Muscle of arm (tissue), 1 donor: ENCODE measurements at regions not wholly inside any gene's neighbourhood (a gene's known extent, or its start where the extent isn't known, plus 50 kb on each side); places are given as distances from the start of the nearest gene placed in this dataset.
"Not testable (repeated sequence)": the region's sequence is repeated elsewhere in the genome, so short reads cannot be mapped to it uniquely, and the experiment has no call there.

Source experiments
- DNase-seq: peaks from one replicate; pipeline ENCODE4 v3.0.0-alpha.2; 2013

DNA sequence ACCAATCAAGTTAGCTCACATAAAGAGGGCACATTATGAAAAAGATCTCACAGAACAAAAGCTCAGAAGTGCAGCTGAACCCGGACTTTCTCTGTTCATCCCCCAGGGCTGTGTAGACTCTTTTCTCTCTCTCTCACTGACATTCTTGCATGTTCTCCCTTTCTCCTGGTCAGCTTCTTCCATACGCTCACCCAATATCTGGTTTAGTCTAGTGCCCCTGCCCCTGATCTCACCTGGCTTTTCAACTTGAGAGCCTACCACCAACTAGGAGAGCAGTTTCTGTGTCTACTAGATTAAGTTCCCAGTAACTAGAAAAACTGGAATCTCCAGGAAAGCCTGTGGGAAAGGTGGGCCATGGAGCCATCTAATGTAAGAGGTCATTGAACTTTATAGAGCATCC lies 126.9 kb upstream of the GRIK3 start:
- no peak for DNase-seq

GRCh38 chr1:37162059-37162458 lies 127.7 kb upstream of the GRIK3 start:
- no peak for DNase-seq

DNA sequence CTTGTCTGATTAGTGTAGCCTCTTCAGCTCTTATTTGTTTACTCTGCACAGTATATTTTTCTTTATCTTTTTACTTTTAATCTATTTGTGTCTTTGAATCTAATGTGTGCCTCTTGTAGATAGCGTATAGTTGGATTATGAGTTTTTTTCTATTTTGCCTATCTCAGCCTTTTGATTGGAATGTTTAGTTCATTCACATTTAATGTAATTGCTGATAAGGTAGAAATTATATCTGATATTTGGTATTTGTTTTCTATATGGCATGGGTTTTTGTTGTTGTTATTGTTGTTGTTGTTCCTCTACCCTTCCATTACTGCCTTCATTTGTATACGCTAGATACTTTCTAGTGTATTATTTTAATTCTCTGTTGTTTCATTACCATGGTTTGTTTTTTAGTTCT lies 131.7 kb upstream of the GRIK3 start:
- no peak for DNase-seq

DNA sequence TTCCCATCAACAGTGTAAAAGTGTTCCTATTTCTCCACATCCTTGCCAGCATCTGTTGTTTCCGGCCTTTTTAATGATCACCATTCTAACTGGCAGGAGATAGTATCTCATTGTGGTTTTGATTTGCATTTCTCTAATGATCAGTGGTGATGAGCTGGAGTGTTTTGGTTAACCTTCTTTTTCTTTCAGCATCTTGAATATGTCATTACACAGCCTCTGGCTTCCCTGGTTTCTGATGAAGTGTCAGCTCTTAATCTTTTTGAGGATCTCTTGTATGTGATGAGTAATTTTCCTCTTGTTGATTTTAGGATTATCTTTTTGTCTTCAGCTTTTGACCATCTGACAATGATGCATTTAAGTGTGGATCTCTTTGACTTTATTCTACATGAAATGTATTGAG lies 133.2 kb upstream of the GRIK3 start:
- DNase-seq = no peak

- no peak for DNase-seq
Observed at GRCh38 chr1:37169241-37169640, 134.9 kb upstream of the GRIK3 start.

DNA sequence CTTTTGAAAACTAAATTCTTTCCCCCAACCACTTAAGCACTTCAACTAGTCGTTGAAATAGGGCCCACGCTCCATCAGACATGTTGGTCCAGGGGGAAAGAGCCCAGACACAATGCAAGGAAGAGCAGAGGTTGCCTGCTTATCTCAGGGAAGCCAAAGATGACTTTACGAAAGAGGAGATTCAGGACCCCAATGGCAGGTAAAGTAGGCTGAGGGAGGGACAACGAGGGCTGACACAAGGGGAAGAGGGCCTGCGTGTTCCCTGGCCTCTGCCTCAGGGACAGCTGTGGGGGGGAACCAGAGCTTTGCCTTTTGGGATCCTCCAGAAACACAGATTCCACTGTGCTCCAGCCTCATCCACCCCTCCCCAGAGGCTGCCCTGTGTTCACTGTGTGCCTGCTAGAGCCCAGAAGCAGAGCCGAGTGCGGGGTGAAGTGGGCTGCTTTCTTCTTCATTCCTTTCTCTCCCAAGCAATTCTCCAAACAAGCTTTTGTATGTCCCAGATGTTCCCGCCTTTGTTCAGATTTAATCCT lies 135.5 kb upstream of the GRIK3 start:
- no peak for DNase-seq

GRCh38 chr1:37171691-37172090 lies 137.4 kb upstream of the GRIK3 start:
- DNase-seq = no peak

DNA sequence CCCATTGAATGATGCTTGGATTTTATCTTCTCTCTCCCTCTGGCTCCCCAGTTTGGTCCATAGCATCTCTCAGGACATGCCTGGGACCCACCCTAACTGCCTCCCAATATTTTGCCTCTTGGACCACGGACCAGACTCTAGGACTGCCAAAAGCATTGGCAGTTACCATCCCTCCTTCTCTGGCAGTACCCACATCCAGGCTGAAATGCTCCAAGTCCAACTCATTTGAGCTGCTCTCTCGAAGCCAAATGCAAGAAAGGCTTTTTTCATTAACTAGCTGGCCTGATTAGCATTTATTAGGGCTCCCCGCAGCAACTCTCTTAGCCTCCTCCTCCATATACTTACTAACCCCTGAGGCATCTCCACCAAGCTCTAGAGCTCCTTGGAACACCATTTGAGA lies 140.0 kb upstream of the GRIK3 start:
- DNase-seq = no peak

GRCh38 chr1:37174876-37175275 lies 140.6 kb upstream of the GRIK3 start:
- no peak for DNase-seq

DNA sequence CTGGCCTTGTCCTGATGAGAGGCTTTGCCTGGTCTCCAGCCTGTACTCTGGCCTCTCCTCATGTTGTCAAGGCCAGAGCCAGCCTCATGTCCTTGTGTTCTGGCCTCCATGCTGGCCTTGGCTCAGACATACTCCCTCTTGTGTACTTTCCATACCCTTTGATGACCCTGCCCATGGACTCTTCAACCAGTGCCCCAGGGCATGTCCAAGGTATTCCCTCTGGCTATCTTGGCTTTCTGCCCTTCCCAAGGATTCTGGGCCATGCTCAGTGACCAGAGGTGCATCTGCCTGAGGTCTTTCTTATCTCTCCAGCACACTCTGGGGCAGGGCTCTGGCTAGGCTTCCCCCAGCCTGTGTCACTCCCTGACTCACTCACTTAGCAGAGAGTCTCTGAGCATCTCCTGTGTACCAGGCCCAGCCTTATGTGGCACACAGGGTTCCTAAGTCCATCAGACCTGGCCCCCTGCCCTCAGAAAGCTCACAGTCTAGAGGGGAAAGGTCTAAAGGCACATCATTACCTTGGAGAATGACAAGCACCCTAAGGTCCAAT lies 141.4 kb upstream of the GRIK3 start:
- DNase-seq = no peak

GRCh38 chr1:37176269-37176668 lies 142.0 kb upstream of the GRIK3 start:
- DNase-seq = no peak

GRCh38 chr1:37177230-37177864 lies 143.0 kb upstream of the GRIK3 start:
- no peak for DNase-seq

DNA sequence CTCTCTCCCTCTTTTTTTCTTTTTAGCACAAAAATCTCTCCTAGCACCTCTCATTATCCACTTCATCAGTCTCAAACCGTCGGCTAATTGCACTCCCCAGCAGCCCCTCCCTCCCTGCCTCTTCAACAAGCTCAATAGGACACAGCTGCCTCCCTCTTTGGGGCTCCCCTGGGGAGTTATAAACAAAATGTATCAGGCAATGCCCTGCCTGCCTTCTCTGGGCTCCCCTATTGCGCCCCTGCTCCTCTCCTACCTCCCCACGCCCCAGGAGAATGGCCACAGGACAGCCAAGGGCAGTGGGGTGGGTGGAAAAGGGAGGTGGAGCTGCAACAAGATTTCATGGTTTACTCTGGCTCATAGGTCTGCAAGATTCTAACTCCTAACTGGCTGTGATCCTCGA lies 147.1 kb upstream of the GRIK3 start:
- no peak for DNase-seq

GRCh38 chr1:37184789-37185188 lies 150.5 kb upstream of the GRIK3 start:
- DNase-seq = no peak

- DNase-seq = no peak
Observed at GRCh38 chr1:37186246-37186756, 152.0 kb upstream of the GRIK3 start.

GRCh38 chr1:37189111-37189510 lies 154.8 kb upstream of the GRIK3 start:
- no peak for DNase-seq

DNA sequence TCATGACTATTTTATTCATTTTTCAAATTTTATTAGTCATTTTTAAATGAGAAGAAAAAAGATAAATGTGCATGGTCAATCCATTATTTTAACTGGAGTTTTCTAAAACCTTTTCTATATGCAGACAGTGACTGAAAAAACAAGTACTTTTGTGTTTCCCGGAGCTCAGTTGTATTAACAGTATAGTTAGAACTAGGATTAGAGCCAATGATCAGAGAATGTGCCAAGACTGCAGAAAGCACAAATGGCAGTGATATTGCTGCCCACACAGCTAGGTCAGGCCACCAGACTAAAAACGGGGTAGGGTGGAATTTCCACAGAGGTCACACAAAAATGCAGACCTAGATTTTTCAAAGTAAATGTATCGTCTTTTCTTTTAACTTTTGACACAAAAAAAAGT lies 163.1 kb upstream of the GRIK3 start:
- no peak for DNase-seq

DNA sequence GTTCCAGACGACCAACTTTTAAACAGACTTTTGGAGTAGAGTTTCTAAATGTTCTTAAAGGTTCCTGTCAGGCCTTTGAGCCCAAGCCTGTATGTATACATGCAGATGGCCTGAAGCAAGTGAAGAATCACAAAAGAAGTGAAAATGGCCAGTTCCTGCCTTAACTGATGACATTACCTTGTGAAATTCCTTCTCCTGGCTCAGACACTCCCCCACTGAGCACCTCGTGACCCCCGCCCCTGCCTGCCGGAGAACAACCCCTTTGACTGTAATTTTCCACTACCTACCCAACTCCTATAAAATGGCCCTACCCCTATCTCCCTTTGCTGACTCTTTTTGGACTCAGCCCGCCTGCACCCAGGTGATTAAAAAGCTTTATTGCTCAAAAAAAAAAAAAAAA lies 180.0 kb upstream of the GRIK3 start:
- DNase-seq = not testable (repeated sequence)

DNA sequence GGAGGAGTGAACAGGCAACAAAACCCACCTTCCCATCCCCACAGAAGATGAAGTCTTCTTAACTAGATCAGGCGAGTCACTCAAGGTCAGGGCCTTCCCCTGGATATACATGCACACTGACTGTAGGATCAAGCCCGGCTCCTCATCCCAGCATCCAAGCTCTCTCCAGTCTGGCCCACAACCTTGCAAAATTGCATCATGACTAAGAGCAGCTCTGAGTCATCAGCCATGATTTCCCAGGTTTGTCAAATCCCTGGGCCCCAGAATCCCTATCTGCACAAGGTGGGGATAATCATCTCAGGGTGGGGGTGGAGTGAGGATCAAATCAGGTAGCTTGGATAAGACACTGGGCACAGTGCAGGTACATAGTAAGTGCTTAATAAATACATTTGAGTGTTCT lies 199.3 kb upstream of the GRIK3 start:
- DNase-seq = no peak

DNA sequence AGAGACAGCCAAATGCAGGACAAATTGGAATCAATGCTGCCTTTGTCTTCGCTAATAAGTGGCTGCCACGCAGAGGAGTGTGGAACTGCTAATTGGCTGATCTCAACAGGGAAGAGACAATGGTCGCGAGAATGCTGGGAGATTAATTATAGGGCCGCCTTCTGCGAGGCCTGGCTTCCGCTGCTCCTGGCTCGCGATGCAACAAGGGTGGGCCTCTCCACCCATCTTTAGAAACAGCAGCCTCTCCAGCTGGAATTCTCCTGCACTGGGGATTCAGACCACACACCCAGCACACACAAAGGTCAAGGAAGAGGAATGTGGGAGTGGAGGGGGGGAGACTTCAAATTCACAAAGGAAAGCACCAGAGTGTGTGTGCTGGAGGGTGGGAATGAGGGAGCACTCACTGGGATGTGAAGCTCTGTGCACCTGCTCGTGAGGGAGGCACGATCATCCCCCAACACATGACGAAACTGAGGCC lies 200.7 kb upstream of the GRIK3 start:
- no peak for DNase-seq

GRCh38 chr1:37237948-37238347 lies 203.6 kb upstream of the GRIK3 start:
- DNase-seq = no peak

DNA sequence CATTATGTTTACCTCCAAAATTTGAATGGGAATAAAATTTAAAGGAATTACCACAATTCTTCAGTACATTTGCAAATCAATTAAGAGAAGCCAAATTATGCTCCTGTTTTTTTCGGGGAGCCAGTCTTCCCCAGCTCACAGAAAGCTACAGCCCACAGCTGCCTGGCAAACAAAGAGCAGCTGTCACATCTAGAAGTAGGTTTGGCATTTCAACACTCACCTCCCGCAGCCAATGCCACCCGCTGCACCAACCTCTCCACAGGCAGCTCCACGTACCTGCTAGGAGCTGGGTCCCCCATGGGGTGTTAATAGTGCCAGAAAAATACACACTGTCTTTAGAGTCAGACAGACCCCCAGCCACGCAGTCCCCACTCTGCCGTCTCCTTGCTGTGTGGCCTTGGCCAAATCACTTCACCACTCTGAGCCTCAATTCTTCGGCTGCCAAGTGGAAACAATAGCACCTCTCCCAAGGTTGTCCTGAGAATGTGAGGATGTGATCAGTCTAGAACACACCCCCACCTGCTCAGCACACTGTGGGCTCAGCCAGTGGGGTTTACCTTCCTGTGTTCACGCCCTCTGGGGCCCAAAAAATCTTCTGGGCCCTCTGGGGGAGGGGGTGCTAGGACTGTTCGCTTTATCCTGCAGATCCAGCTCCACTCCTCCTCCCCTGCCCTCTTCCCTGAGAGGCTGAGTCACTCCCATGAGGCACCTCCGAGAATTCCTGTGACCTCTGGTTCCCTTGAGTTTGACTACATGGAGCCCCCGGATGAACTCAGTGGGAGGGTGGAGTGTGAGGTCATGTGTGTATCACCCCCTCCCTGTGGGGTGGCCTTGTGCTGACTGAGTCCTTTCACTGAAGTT lies 204.3 kb upstream of the GRIK3 start:
- DNase-seq = no peak
